ENCODE measurements at regions not wholly inside any gene's neighbourhood (a gene's known extent, or its start where the extent isn't known, plus 50 kb on each side); places are given as distances from the start of the nearest gene placed in this dataset.

DNA sequence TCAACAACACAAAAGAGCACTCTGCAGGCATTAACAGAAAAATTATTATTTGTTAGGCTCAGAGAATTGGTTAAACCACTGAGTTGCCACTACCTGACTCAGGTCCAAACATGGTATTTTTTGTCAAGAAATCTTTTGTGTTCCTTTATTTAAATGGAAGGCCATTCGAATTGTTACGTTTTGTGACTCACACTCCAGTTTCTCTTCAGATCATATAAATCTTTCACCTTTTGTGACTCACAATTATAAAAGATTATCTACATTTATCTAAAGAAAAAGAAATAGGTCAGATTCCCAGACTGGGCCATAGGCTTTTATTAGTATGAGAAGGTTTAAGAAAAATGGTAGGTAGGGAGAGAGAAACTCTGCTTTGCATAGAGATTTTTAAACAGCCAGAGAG lies 669.8 kb downstream of the GALC start:
- Mint-ChIP-seq H3K4me1 (ENCODE audit: low read depth, unreplicated experiment) (peaks cover 6% of the 10 kb centered on the region), H3K27me3 (ENCODE audit: unreplicated experiment) (no peaks in the 10 kb centered on the region), H3K36me3 (ENCODE audit: insufficient read depth, unreplicated experiment) (no peaks in the 10 kb centered on the region), H3K27ac (ENCODE audit: unreplicated experiment) (no peak overlapping the region), H3K4me3 (ENCODE audit: low read depth, unreplicated experiment) (no peak overlapping the region), H3K9me3 (ENCODE audit: low read depth, unreplicated experiment) (no peaks in the 10 kb centered on the region)
- no peak for DNase-seq
- BruUV-seq (replicated peaks): no TSS peak
- TF ChIP-seq, protein P1, sequence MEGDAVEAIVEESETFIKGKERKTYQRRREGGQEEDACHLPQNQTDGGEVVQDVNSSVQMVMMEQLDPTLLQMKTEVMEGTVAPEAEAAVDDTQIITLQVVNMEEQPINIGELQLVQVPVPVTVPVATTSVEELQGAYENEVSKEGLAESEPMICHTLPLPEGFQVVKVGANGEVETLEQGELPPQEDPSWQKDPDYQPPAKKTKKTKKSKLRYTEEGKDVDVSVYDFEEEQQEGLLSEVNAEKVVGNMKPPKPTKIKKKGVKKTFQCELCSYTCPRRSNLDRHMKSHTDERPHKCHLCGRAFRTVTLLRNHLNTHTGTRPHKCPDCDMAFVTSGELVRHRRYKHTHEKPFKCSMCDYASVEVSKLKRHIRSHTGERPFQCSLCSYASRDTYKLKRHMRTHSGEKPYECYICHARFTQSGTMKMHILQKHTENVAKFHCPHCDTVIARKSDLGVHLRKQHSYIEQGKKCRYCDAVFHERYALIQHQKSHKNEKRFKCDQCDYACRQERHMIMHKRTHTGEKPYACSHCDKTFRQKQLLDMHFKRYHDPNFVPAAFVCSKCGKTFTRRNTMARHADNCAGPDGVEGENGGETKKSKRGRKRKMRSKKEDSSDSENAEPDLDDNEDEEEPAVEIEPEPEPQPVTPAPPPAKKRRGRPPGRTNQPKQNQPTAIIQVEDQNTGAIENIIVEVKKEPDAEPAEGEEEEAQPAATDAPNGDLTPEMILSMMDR (IDR thresholded peaks at IDR 0.05; ENCODE audit: unreplicated experiment): no peak
- intact Hi-C loops (cut with micrococcal nuclease; ENCODE audit: unreplicated experiment): no loop called here
- CTCF ChIA-PET: no interaction called here

DNA sequence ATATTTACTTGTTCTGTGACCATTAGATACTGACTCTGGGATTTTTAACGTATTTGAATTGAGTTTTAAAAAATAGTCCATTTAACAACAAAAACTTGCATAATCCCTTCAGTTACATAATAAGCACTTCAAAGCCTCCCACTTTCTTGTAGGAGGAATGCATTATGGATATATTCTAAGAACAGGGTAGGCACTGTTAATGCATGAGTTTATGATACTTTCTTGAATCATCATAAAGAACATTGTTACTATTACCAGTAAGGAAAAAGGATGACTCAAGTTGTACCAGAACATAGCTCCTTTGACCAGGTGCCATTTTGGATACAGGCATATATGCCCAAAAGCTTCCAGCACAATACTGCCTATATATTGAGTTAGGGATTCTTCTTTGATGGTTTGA lies 671.4 kb downstream of the GALC start:
- Mint-ChIP-seq H3K27me3 (ENCODE audit: unreplicated experiment) (no peaks in the 10 kb centered on the region), H3K4me3 (ENCODE audit: low read depth, unreplicated experiment) (no peak overlapping the region), H3K36me3 (ENCODE audit: insufficient read depth, unreplicated experiment) (no peaks in the 10 kb centered on the region), H3K4me1 (ENCODE audit: low read depth, unreplicated experiment) (peaks cover 6% of the 10 kb centered on the region), H3K27ac (ENCODE audit: unreplicated experiment) (no peak overlapping the region), H3K9me3 (ENCODE audit: low read depth, unreplicated experiment) (no peaks in the 10 kb centered on the region)
- BruUV-seq (replicated peaks): no TSS peak
- DNase-seq: no peak
- intact Hi-C loops (cut with micrococcal nuclease; ENCODE audit: unreplicated experiment): no loop called here
- TF ChIP-seq, protein P1 (IDR thresholded peaks at IDR 0.05; ENCODE audit: unreplicated experiment): no peak
- CTCF ChIA-PET: no interaction called here

DNA sequence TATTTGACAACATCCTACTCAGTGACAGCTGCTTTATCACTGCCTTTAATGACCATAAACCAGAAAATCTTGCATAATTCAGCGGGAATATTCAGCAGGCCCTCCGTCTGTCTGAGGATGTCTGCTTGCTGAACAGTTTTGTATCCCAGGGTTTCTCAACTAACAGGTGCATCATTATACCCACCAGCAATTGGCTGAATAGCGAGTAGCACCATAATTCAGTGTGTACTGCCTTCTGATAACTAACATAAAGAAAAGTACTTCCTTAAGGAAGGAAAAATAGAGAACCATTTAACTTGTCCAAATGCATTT lies 680.1 kb downstream of the GALC start:
- CTCF ChIA-PET: no interaction called here
- TF ChIP-seq, protein P1 (IDR thresholded peaks at IDR 0.05; ENCODE audit: unreplicated experiment): no peak
- Mint-ChIP-seq H3K27me3 (ENCODE audit: unreplicated experiment) (no peaks in the 10 kb centered on the region), H3K4me3 (ENCODE audit: low read depth, unreplicated experiment) (no peak overlapping the region), H3K27ac (ENCODE audit: unreplicated experiment) (no peak overlapping the region), H3K36me3 (ENCODE audit: insufficient read depth, unreplicated experiment) (no peaks in the 10 kb centered on the region), H3K9me3 (ENCODE audit: low read depth, unreplicated experiment) (peaks cover 3% of the 10 kb centered on the region), H3K4me1 (ENCODE audit: low read depth, unreplicated experiment) (no peaks in the 10 kb centered on the region)
- no TSS peak for BruUV-seq (replicated peaks)
- DNase-seq: no peak
- intact Hi-C loops (cut with micrococcal nuclease; ENCODE audit: unreplicated experiment): no loop called here

DNA sequence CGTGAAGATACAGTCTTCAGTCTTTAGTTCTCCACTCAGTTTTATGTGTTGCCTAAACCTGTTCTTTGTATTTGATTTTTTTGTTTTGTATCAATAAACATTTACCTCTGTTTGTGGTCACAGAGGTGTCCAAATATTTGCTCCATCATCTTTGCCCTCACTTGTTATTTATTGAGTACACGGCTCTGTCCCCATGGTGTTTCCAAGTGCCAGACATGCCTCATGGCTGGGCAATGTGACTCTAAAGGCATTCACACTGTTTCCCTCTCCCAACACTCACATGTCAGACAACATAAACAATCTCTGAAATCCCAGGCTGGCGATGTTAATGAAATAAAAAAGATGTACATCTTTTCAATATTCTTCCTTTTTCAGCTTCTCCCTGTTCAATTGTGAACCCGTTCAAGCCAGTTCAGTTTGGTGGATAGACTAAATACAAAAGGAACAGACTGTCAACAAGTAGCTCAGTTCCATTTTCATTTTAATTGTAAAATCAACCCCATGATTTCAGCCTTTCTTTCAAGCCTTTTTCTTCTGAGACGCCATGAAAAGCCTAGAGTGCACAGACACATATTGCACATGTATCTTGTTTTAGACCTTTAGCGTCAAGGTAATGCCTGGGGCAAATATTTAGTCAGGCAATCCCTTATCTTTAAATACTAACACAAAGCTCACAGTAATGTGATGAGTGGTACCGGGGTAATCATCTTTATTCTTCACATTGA lies 680.7 kb downstream of the GALC start:
- no peaks in the 10 kb centered on the region for H3K36me3 Mint-ChIP-seq (ENCODE audit: insufficient read depth, unreplicated experiment)
- DNase-seq: no peak
- H3K27me3 Mint-ChIP-seq (ENCODE audit: unreplicated experiment): no peaks in the 10 kb centered on the region
- H3K9me3 Mint-ChIP-seq (ENCODE audit: low read depth, unreplicated experiment): peaks cover 3% of the 10 kb centered on the region
- H3K27ac Mint-ChIP-seq (ENCODE audit: unreplicated experiment): no peak overlapping the region
- no TSS peak for BruUV-seq (replicated peaks)
- CTCF ChIA-PET: no interaction called here
- H3K4me3 Mint-ChIP-seq (ENCODE audit: low read depth, unreplicated experiment): no peak overlapping the region
- no peaks in the 10 kb centered on the region for H3K4me1 Mint-ChIP-seq (ENCODE audit: low read depth, unreplicated experiment)
- TF ChIP-seq, protein P1 (IDR thresholded peaks at IDR 0.05; ENCODE audit: unreplicated experiment): no peak
- intact Hi-C loops (cut with micrococcal nuclease; ENCODE audit: unreplicated experiment): no loop called here

Measured in Calu3 (cell line).